PC-3 (cell line): ENCODE measurements at regions not wholly inside any gene's neighbourhood (a gene's known extent, or its start where the extent isn't known, plus 50 kb on each side); places are given as distances from the start of the nearest gene placed in this dataset.

Experiments used
- EZH2 ChIP-seq: fragments of 300-600 bp; sonication (generic); IDR thresholded peaks from one replicate; pipeline ENCODE4 v1.6.1; 2017; ENCODE audit warnings: antibody characterized with exemption, mild to moderate bottlenecking, low read length; ENCODE audit not compliant: unreplicated experiment
- TF ChIP-seq, protein P1 (sequence below): fragments of 300-600 bp; sonication (generic); conservative IDR thresholded peaks from 2 replicates; pipeline ENCODE4 v1.5.1; 2017; ENCODE audit warnings: antibody characterized with exemption, low read depth, mild to moderate bottlenecking, low read length

DNA sequence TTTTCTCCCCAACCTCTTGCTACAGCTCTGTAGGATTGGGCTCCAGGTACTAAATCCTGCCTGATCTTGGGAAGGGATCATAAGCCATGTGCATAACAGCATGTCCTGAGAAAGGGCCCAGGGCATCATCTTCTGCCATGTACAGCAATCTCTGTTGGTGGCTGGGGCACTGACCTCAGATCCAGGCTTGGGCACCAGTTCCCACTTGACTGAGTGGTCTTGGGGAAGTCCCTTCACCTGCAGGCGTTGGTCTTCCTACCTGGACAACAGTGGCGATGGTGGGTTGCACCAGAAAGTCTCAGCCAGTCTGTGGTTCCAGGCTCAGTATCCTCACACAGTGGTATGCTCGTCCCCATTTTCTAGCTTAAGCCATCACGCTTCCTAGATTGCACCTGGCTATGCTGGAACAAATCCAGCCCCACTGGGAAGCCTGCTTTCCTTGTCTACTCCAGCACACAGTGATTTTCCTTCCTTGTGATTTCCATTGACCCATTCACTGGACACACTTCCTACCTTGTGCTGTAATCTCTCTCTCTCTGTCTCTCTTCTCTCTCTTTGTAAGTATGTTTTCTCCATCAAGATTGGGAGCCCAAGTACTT is 121.7 kb upstream of the PITX1 start:
- no peak for TF ChIP-seq EZH2
- TF ChIP-seq, protein P1, sequence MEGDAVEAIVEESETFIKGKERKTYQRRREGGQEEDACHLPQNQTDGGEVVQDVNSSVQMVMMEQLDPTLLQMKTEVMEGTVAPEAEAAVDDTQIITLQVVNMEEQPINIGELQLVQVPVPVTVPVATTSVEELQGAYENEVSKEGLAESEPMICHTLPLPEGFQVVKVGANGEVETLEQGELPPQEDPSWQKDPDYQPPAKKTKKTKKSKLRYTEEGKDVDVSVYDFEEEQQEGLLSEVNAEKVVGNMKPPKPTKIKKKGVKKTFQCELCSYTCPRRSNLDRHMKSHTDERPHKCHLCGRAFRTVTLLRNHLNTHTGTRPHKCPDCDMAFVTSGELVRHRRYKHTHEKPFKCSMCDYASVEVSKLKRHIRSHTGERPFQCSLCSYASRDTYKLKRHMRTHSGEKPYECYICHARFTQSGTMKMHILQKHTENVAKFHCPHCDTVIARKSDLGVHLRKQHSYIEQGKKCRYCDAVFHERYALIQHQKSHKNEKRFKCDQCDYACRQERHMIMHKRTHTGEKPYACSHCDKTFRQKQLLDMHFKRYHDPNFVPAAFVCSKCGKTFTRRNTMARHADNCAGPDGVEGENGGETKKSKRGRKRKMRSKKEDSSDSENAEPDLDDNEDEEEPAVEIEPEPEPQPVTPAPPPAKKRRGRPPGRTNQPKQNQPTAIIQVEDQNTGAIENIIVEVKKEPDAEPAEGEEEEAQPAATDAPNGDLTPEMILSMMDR, result no peak
